DND-41 (cell line): ENCODE measurements at regions not wholly inside any gene's neighbourhood (a gene's known extent, or its start where the extent isn't known, plus 50 kb on each side); places are given as distances from the start of the nearest gene placed in this dataset.

Experiments used
- ATAC-seq: fragments of 200-7000 bp; cut with Tn5 transposase; 3 replicates; pipeline ENCODE4 v1.9.1; 2021; ENCODE audit warnings: low read depth; ENCODE audit not compliant: insufficient read depth
- DNase-seq: peaks from one replicate; pipeline ENCODE4 v3.0.0-alpha.2; 2020
- H2AFZ ChIP-seq: 2 replicates; pipeline ENCODE4 v1.6.0; 2012; ENCODE audit warnings: low read depth, low read length
- H3K27ac ChIP-seq: 2 replicates; pipeline ENCODE4 v1.5.1; 2012; ENCODE audit warnings: low read length, inconsistent platforms
- H3K27me3 ChIP-seq: fragments of 200-600 bp; sonication (generic); 2 replicates; pipeline ENCODE4 v1.6.0; 2012; ENCODE audit warnings: low read length, mild to moderate bottlenecking, inconsistent platforms; ENCODE audit not compliant: insufficient read depth, poor library complexity
- H3K36me3 ChIP-seq: 2 replicates; pipeline ENCODE4 v1.5.1; 2012; ENCODE audit warnings: low read length, inconsistent platforms; ENCODE audit not compliant: insufficient read depth
- H3K4me1 ChIP-seq: 2 replicates; pipeline ENCODE4 v1.5.1; 2012; ENCODE audit warnings: mild to moderate bottlenecking, low read length; ENCODE audit not compliant: insufficient read depth
- H3K4me2 ChIP-seq: 2 replicates; pipeline ENCODE4 v1.6.0; 2012; ENCODE audit warnings: mild to moderate bottlenecking, moderate library complexity, low read length, inconsistent platforms; ENCODE audit not compliant: insufficient read depth
- H3K4me3 ChIP-seq, 2 experiments: fragments of 200-600 bp in 1 of 2; shearing (Covaris generic) in 1 of 2; 2 replicates each; pipeline ENCODE4 v1.5.1; 2012 to 2016; ENCODE audit warnings: inconsistent platforms in 2 of 2, low read length in 2 of 2, mild to moderate bottlenecking in 2 of 2, low read depth in 1 of 2, moderate library complexity in 1 of 2
- H3K79me2 ChIP-seq: 2 replicates; pipeline ENCODE4 v1.6.0; 2012; ENCODE audit warnings: low read length, inconsistent platforms; ENCODE audit not compliant: insufficient read depth
- H3K9ac ChIP-seq: 2 replicates; pipeline ENCODE4 v1.6.0; 2012; ENCODE audit warnings: low read depth, mild to moderate bottlenecking, inconsistent platforms, low read length, moderate library complexity
- H3K9me3 ChIP-seq: 2 replicates; pipeline ENCODE4 v1.5.1; 2012; ENCODE audit warnings: low read length, moderate library complexity, mild to moderate bottlenecking, inconsistent platforms; ENCODE audit not compliant: insufficient read depth, severe bottlenecking
- H4K20me1 ChIP-seq: 2 replicates; pipeline ENCODE4 v1.6.0; 2012; ENCODE audit warnings: low read length; ENCODE audit not compliant: insufficient read depth
- CTCF ChIP-seq: IDR thresholded peaks from 2 replicates; pipeline ENCODE4 v1.5.1; 2012; ENCODE audit warnings: borderline replicate concordance, low read length, moderate library complexity, mild to moderate bottlenecking; ENCODE audit not compliant: poor library complexity, severe bottlenecking; ENCODE audit errors: extremely low read depth
- EZH2 ChIP-seq: IDR thresholded peaks from 3 replicates; pipeline ENCODE4 v1.6.1; 2012; ENCODE audit warnings: borderline replicate concordance, low read depth, mild to moderate bottlenecking, moderate library complexity, low read length, inconsistent platforms; ENCODE audit not compliant: severe bottlenecking

GRCh38 chr1:232389744-232390143, 240.2 kb downstream of the SIPA1L2 start:
- Histone ChIP-seq H4K20me1 (no peaks in the 10 kb centered on the region), H3K4me3 (no peak overlapping the region), H3K27me3 (no peaks in the 10 kb centered on the region), H2AFZ (no peak overlapping the region), H3K4me1 (no peaks in the 10 kb centered on the region), H3K27ac (no peak overlapping the region), H3K79me2 (no peaks in the 10 kb centered on the region), H3K9ac (no peak overlapping the region), H3K9me3 (no peaks in the 10 kb centered on the region), H3K4me2 (no peak overlapping the region), H3K36me3 (no peaks in the 10 kb centered on the region)
- no peak for ATAC-seq
- TF ChIP-seq EZH2 = no peak
- TF ChIP-seq CTCF = no peak
- DNase-seq = no peak

- H3K4me1 ChIP-seq = no peaks in the 10 kb centered on the region
These were observed 241.6 kb downstream of the SIPA1L2 start for GRCh38 chr1:232388363-232388762.

GRCh38 chr1:232386721-232387510, 243.0 kb downstream of the SIPA1L2 start:
- TF ChIP-seq CTCF (no peak), EZH2 (no peak)
- Histone ChIP-seq H3K27me3 (no peaks in the 10 kb centered on the region), H2AFZ (no peak overlapping the region), H3K9me3 (no peaks in the 10 kb centered on the region), H3K79me2 (no peaks in the 10 kb centered on the region), H3K4me1 (no peaks in the 10 kb centered on the region), H4K20me1 (no peaks in the 10 kb centered on the region), H3K27ac (no peak overlapping the region), H3K4me2 (no peak overlapping the region), H3K4me3 (no peak overlapping the region), H3K9ac (no peak overlapping the region), H3K36me3 (no peaks in the 10 kb centered on the region)
- ATAC-seq (no peak), DNase-seq (no peak)

More at GRCh38 chr1:232388363-232388762, 241.6 kb downstream of the SIPA1L2 start:
- no peak for DNase-seq
- Histone ChIP-seq H4K20me1 (no peaks in the 10 kb centered on the region), H2AFZ (no peak overlapping the region), H3K36me3 (no peaks in the 10 kb centered on the region), H3K4me2 (no peak overlapping the region), H3K9ac (no peak overlapping the region), H3K4me3 (no peak overlapping the region), H3K9me3 (no peaks in the 10 kb centered on the region), H3K27ac (no peak overlapping the region), H3K79me2 (no peaks in the 10 kb centered on the region), H3K27me3 (no peaks in the 10 kb centered on the region)
- TF ChIP-seq CTCF (no peak), EZH2 (no peak)
- no peak for ATAC-seq
